IPS-15b (cell line): ENCODE measurements at regions not wholly inside any gene's neighbourhood (a gene's known extent, or its start where the extent isn't known, plus 50 kb on each side); places are given as distances from the start of the nearest gene placed in this dataset.

Source experiments
- H3K27me3 ChIP-seq: one replicate; pipeline ENCODE4 v1.6.1; 2013; ENCODE audit warnings: low read length; ENCODE audit not compliant: control insufficient read depth, insufficient read depth
- H3K36me3 ChIP-seq: one replicate; pipeline ENCODE4 v1.6.1; 2013; ENCODE audit warnings: low read length; ENCODE audit not compliant: control insufficient read depth, insufficient read depth
- H3K4me1 ChIP-seq: one replicate; pipeline ENCODE4 v1.6.1; 2013; ENCODE audit warnings: mild to moderate bottlenecking, low read length; ENCODE audit not compliant: control insufficient read depth, insufficient read depth
- H3K4me3 ChIP-seq: one replicate; pipeline ENCODE4 v1.5.1; 2013; ENCODE audit warnings: low read depth, low read length
- H3K9ac ChIP-seq: one replicate; pipeline ENCODE4 v1.6.1; 2013; ENCODE audit warnings: low read depth, mild to moderate bottlenecking, low read length
- H3K9me3 ChIP-seq: one replicate; pipeline ENCODE4 v1.6.1; 2013; ENCODE audit warnings: mild to moderate bottlenecking, low read length; ENCODE audit not compliant: control insufficient read depth, insufficient read depth

DNA sequence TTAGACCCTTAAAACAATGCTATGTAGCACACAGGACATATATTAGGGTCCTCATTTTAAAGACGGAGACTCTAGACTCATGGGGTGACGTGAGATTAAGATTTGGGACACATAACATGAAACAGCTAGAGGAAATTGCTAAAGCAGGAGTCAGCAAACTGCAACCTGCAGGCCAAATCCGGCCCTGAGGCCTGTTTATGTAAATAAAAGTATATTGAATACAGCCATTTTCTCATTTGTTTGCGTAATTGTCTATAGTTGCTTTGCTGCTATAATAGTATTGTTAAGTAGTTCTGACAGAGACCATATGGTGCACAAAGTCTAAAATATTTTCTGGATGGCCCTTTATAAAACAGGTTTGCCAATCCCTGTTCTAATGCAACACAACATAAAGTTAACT is 115.5 kb downstream of the TMCO5A start:
- Histone ChIP-seq H3K9ac (no peak overlapping the region), H3K4me3 (no peak overlapping the region), H3K4me1 (no peaks in the 10 kb centered on the region), H3K9me3 (no peaks in the 10 kb centered on the region), H3K27me3 (no peaks in the 10 kb centered on the region), H3K36me3 (no peaks in the 10 kb centered on the region)

DNA sequence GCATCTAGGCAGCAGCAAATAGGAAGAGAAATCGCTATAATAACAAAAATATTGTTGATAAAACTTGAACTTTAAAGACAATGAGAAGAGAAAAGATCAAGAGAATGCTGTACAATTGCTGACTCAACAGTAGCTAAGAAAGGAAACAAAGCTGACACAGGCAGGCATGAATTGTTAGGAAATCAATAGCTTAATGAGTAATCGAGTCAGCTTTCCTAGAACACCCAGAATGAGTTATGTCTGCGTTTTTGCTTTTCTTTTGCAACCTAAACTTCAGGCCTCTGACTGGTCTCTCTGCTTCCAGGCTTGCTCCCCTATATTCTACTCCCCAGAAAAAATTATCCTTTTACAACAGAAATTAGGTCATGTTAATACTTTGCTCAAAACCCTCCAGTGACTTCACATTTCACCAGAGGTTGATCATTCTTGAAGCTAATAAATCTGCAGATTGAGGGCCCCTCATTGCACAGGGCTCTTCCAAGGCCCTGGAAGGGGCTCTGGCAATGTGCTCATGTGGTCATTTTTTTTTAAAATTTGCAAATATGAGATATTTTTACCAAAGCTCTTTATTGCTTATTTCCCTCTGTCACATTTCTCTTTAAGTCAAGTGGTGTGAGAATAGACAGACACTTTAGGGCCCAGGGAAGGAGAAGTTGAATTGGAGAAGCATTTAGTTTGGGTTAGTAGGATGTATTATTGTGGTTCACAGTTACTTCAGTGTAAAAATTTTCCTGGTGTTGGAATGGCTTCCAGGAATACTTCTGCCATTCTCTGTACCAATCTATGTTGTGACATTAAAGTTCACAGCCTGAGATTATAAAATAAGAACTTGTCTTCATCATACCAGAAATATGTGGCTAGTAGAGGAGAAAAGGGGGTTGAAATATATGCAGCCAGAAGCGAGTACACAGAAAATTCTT is 116.3 kb downstream of the TMCO5A start:
- no peak overlapping the region for H3K4me3 ChIP-seq
- H3K9me3 ChIP-seq = no peaks in the 10 kb centered on the region
- H3K36me3 ChIP-seq = no peaks in the 10 kb centered on the region
- H3K27me3 ChIP-seq = no peaks in the 10 kb centered on the region
- no peak overlapping the region for H3K9ac ChIP-seq
- H3K4me1 ChIP-seq = no peaks in the 10 kb centered on the region

DNA sequence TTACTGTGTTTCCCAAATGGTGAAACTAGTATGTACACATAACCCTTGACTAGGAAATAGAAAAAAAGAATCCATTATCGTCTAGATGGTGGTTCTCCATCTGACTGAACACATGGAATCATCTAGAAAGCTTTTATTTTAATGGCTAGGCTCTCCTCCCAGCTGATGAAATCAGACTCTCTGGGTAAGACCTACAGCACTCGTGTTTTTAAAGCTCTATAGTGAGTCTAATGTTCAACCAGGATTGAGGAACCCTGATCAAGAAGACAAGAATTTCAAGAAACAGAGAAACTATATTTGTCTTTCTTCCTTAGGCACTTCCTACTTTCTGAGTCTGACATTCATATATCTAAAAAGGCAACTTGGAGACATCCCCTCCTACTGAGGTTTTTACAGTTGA is 118.8 kb downstream of the TMCO5A start:
- H3K9ac ChIP-seq = no peak overlapping the region
- H3K36me3 ChIP-seq = no peaks in the 10 kb centered on the region
- H3K4me1 ChIP-seq = no peaks in the 10 kb centered on the region
- H3K27me3 ChIP-seq = no peaks in the 10 kb centered on the region
- H3K9me3 ChIP-seq = no peaks in the 10 kb centered on the region
- no peak overlapping the region for H3K4me3 ChIP-seq

DNA sequence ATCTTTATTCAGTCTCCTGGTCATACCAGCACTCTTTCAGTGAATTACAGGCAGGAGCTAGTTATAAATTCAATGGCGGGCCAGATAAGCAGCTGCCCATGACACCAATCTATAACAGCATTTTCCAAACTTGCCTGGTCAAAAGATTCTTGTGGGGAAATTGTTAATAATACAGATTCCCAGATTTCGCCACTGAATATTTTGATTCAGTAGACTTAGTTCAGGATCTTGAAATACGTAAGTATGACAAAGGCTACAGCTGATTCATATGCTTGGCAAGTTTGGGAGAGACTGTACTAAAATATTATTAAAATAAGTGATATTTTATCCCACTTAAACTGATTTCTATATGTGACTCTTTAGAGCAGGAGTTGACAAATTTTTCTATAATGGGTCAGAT is 119.3 kb downstream of the TMCO5A start:
- Histone ChIP-seq H3K4me1 (peaks cover under 1% of the 10 kb centered on the region), H3K27me3 (no peaks in the 10 kb centered on the region), H3K9ac (no peak overlapping the region), H3K36me3 (no peaks in the 10 kb centered on the region), H3K9me3 (no peaks in the 10 kb centered on the region), H3K4me3 (no peak overlapping the region)

DNA sequence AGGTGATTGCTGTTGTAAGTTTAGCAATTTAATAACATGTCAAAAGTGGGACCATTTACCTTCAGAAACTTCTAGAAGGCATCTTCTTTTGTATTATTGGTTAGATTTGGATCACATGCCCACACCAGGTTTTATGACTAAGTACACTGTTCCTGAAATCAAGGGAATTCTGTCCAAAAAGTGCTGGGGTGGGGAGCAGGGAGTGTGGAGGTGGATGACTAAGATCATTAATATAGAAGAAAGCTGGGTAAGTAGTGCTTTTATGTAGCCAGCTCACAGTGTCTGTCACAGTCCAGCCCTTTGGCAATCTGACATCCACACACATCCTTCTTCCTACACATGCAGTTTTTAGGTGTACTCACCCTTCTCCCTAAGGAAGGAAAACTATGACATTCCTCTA is 120.0 kb downstream of the TMCO5A start:
- Histone ChIP-seq H3K9ac (no peak overlapping the region), H3K9me3 (no peaks in the 10 kb centered on the region)

DNA sequence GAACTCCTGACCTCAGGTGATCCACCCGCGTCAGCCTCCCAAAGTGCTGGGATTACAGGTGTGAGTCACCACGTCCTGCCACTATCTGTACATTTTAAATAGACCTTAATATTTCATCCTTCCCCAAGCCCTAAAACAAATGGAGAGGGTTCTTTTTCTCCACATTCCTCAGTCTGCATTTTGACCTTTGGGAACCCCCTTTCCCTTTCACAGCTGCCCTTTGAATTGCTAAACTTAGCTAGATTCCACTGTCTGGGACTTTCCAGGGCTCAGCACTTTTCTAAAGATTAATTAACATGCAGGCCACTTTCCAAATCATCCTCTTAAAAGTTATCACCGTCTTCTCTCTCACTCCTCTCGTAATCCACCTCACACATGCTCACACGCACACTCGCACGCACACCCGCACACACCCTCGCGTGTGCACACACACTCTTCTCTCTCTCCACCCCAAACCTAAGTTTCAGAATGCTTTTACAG is 124.2 kb downstream of the TMCO5A start:
- H3K36me3 ChIP-seq = no peaks in the 10 kb centered on the region
- no peak overlapping the region for H3K4me3 ChIP-seq
- no peak overlapping the region for H3K9ac ChIP-seq
- no peaks in the 10 kb centered on the region for H3K27me3 ChIP-seq
- H3K9me3 ChIP-seq = no peaks in the 10 kb centered on the region
- H3K4me1 ChIP-seq = peaks cover 15% of the 10 kb centered on the region

More for the DNA sequence above, 120.0 kb downstream of the TMCO5A start:
- Histone ChIP-seq H3K36me3 (no peaks in the 10 kb centered on the region), H3K4me1 (peaks cover 7% of the 10 kb centered on the region), H3K27me3 (no peaks in the 10 kb centered on the region), H3K4me3 (no peak overlapping the region)

DNA sequence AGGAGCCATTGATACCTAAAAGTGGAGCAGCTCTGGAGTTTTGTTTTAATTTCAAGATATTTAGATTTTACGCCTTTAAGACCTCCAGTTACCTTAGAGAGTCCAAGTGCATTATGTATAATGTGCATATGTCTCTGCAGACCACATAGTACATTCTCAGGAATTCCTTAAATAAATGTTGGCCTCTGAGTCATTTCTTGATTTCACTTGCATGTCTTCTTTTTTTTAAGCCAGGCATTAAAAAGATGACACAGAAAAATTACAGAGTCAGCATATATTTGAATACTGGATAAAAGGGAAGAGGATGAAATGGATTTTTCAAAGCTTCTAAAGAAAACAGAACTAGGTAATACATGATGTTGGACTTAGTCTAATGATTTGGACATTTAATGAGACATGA is 125.2 kb downstream of the TMCO5A start:
- Histone ChIP-seq H3K36me3 (no peaks in the 10 kb centered on the region), H3K9ac (no peak overlapping the region), H3K9me3 (no peaks in the 10 kb centered on the region), H3K4me3 (no peak overlapping the region), H3K27me3 (no peaks in the 10 kb centered on the region), H3K4me1 (peaks cover 15% of the 10 kb centered on the region)

DNA sequence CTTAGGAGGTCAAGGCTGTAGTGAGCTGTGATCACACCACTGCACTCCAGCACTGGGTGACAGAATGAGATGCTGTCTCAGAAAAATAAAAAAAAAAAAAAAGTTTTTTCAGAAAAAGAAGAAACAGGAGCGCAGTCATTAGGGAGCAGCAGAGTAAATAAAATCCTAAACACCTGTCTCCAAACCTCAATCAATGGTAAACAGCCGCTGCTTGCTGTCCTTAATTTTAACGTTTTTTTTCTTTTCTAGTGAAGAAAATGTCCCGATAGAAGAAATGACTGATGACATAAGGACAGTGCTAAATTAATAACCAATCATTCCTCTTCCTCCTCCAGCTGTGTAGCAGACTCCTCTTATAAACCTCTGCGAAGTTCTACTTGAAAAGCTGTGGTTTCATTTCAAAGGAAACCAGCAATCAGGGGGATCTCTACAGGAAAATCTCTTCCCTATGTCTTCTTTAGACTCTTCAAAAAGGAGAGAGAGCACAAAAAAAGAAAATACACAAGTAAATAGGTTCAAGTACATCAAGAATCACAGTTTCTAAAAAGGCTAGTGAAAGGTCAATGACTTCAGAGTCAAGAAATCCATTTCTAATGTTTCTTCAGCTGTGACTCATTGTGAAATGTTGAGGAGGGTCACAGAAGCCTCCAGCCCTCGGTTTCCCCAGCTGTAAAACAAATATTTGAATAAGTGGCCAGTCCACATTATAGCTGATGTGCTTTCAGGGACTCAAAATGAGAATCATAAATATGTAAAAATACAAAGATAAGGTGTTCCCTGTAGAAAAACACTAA is 127.6 kb downstream of the TMCO5A start:
- H3K4me3 ChIP-seq = no peak overlapping the region
- no peak overlapping the region for H3K9ac ChIP-seq
- no peaks in the 10 kb centered on the region for H3K27me3 ChIP-seq
- no peaks in the 10 kb centered on the region for H3K9me3 ChIP-seq
- H3K4me1 ChIP-seq = peaks cover 15% of the 10 kb centered on the region
- H3K36me3 ChIP-seq = no peaks in the 10 kb centered on the region

DNA sequence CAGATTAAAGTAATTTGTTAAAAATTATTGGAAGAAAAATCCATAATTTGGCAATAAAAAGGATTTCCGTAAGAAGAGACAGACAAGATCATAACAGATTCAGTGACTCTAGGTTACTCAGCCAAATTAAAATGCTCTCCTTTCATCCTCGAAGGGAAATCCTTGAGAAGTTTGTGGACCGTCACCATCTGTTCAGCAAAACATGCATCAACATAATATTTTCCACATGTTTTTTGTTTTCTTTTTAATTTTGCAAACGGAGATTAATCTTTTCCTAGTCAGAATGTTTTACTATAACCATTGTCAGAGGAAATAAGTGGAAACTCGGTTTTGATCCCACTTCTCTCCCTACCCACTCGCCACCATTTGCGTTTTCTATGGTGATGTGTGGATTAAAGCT is 128.3 kb downstream of the TMCO5A start:
- H3K9ac ChIP-seq = no peak overlapping the region
- H3K36me3 ChIP-seq = no peaks in the 10 kb centered on the region
- H3K4me1 ChIP-seq = peaks cover 15% of the 10 kb centered on the region
- H3K4me3 ChIP-seq = no peak overlapping the region
- H3K9me3 ChIP-seq = no peaks in the 10 kb centered on the region
- H3K27me3 ChIP-seq = no peaks in the 10 kb centered on the region

DNA sequence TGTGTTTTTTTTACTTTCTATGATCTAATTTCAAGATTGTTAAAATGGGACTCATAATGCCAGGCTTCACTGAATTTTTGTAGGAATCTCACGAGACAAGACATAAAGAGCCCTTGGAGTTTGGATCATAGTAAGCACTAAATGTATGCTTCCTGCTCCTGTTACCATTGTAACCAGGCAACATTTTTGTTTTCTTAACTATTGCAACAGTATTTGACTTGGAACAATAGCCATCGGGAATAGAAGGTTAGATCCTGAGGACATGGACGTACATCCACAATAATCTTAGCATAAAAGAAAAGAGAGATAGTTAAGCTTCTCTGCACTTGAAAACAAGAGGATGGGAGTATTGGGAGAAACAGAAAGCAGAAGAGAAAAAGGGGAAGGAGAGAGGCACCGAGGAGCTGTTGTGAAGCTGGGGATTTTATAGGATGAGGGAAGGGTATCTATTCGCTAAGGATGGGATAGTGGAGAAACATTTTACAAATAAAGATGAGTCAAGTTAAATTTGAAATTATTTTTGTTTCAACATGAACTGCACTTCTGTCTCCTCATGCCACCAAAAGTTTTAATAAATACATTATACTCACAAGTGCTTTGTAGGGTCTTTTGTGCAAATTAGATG is 131.4 kb downstream of the TMCO5A start:
- Histone ChIP-seq H3K36me3 (no peaks in the 10 kb centered on the region), H3K27me3 (peaks cover 13% of the 10 kb centered on the region), H3K4me1 (no peaks in the 10 kb centered on the region), H3K9me3 (no peaks in the 10 kb centered on the region), H3K4me3 (no peak overlapping the region), H3K9ac (no peak overlapping the region)

DNA sequence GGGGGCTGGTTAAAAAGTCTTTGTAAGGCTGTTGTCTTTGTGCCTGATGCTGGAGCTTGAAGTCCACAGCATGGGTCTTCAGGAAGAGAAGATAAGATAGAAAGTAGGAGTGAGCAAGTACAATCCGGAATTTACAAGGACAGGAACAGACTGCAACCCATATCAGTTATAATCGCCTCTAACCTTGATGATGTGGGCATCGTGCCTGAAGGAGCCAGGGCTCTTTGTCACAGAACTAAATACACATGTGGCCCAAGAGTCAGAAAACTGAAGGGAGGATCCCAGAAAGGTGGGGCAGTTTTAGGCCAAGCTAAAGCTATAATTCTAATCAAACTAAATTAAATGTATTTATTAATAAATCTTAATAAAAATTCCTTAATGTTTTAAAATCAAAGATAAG is 132.2 kb downstream of the TMCO5A start:
- Histone ChIP-seq H3K36me3 (no peaks in the 10 kb centered on the region), H3K27me3 (peaks cover 20% of the 10 kb centered on the region), H3K4me1 (no peaks in the 10 kb centered on the region), H3K9me3 (no peaks in the 10 kb centered on the region), H3K9ac (no peak overlapping the region), H3K4me3 (no peak overlapping the region)
